ENCODE measurements at regions not wholly inside any gene's neighbourhood (a gene's known extent, or its start where the extent isn't known, plus 50 kb on each side); places are given as distances from the start of the nearest gene placed in this dataset.

DNA sequence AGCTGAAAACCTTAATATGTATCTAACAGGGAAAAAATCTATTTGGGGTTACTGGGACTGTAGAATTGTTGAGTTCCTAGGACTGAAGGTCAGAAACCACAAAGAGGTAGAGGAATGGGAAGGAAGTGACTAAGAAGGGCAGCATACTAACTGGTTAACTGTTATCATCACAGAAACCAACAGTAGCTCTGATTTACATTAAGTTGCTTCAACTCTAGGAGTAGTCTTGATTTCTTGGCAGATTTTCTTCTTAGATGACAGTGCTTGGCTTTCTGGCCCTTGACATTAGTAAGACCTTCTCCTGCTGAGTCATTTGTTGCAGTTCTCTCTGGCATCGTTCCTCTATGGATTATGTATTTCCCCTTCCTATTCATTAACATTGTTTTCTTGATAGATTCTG, 116.1 kb upstream of the RASA1 start:
- H3K27me3 Mint-ChIP-seq = no peaks in the 10 kb centered on the region
- ATAC-seq (replicated peaks in 1 of 4) (no peak), DNase-seq (no peak)
- no peaks in the 10 kb centered on the region for H3K9me3 Mint-ChIP-seq
- Histone ChIP-seq H3K36me3 (ENCODE audit: control insufficient read depth in 2 of 2, extremely low read depth in 1 of 2, insufficient read depth in 1 of 2, low read length in 1 of 2) (no peaks in the 10 kb centered on the region), H3K9me3 (no peaks in the 10 kb centered on the region), H3K27ac (ENCODE audit: low read length) (no peak overlapping the region), H3K4me1 (ENCODE audit: control insufficient read depth in 1 of 2, extremely low read depth in 1 of 2, insufficient read depth in 2 of 2, low read length in 2 of 2) (no peaks in the 10 kb centered on the region), H3K27me3 (replicated peaks in 1 of 2; ENCODE audit: control insufficient read depth in 2 of 2, extremely low read depth in 1 of 2, insufficient read depth in 2 of 2, low read length in 1 of 2) (no peaks in the 10 kb centered on the region), H3K4me3 (ENCODE audit: control insufficient read depth in 1 of 2, extremely low read depth in 1 of 2, low read length in 1 of 2) (no peak overlapping the region)
- ChIA-PET CTCF (no interaction called here), POLR2A (no interaction called here)
- peaks cover 2 to 8% (median 5%) of the 10 kb centered on the region in 3 donors for H3K4me1 Mint-ChIP-seq
- no peak overlapping the region for H3K27ac Mint-ChIP-seq
- no peak overlapping the region for H3K4me3 Mint-ChIP-seq
- H3K36me3 Mint-ChIP-seq = no peaks in the 10 kb centered on the region
- WGBS (ENCODE audit: insufficient coverage) = no CpG with 5 or more reads among the region's 1 CpG

DNA sequence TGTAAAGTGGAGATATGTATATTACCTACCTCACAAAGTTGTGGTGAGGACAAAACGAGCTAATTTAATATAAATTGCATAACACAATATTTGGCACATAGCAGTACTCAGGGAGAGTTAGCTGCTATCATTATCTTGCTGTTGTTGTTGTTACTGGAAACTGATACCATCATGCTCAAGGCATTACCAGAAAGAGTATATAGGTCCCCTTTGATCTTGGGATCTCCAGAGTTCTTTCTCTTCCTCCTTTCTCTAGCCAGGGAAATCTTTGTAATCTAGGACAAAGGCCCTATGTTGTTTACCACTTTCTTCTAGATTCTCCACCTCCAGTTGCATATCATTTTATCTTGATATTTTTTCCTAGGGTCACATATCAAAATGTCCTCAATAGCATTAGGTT, 114.8 kb upstream of the RASA1 start:
- WGBS (ENCODE audit: insufficient coverage) = no CpG with 5 or more reads among the region's 1 CpG
- H3K4me1 ChIP-seq (ENCODE audit: control insufficient read depth in 1 of 2, extremely low read depth in 1 of 2, insufficient read depth in 2 of 2, low read length in 2 of 2) = no peaks in the 10 kb centered on the region
- H3K4me1 Mint-ChIP-seq = peaks cover 2 to 8% (median 5%) of the 10 kb centered on the region in 3 donors
- no peaks in the 10 kb centered on the region for H3K36me3 Mint-ChIP-seq
- no peak overlapping the region for H3K27ac Mint-ChIP-seq
- ATAC-seq (replicated peaks in 1 of 4) (no peak), DNase-seq (no peak)
- H3K36me3 ChIP-seq (ENCODE audit: control insufficient read depth in 2 of 2, extremely low read depth in 1 of 2, insufficient read depth in 1 of 2, low read length in 1 of 2) = no peaks in the 10 kb centered on the region
- POLR2A ChIA-PET = no interaction called here
- no peak overlapping the region for H3K27ac ChIP-seq (ENCODE audit: low read length)
- CTCF ChIA-PET = no interaction called here
- no peaks in the 10 kb centered on the region for H3K9me3 Mint-ChIP-seq
- no peaks in the 10 kb centered on the region for H3K27me3 ChIP-seq (replicated peaks in 1 of 2; ENCODE audit: control insufficient read depth in 2 of 2, extremely low read depth in 1 of 2, insufficient read depth in 2 of 2, low read length in 1 of 2)
- H3K27me3 Mint-ChIP-seq = no peaks in the 10 kb centered on the region
- no peaks in the 10 kb centered on the region for H3K9me3 ChIP-seq
- no peak overlapping the region for H3K4me3 ChIP-seq (ENCODE audit: control insufficient read depth in 1 of 2, extremely low read depth in 1 of 2, low read length in 1 of 2)
- no peak overlapping the region for H3K4me3 Mint-ChIP-seq

DNA sequence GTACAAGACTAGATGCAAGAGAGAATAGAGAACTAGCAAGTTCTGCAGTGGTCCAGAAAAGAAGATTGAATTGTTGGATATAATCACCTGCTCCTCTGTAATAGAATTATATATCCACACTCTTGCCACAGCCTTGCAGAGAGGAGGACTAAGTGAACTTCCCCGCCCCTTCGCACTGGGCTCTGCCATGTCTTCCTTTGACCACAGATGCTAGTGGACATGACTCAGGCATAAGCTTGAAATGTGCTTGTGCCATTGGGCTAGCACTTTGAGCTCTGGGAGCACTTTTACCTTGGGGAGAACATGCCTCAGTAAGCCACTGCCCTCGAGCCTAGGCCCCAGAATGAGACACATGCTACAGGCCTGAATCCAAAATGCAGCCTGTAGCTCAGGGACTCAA, 113.5 kb upstream of the RASA1 start:
- H3K27ac ChIP-seq (ENCODE audit: low read length) = no peak overlapping the region
- DNase-seq (no peak), ATAC-seq (replicated peaks in 1 of 4) (no peak)
- H3K9me3 Mint-ChIP-seq = no peaks in the 10 kb centered on the region
- no peaks in the 10 kb centered on the region for H3K36me3 Mint-ChIP-seq
- H3K27me3 Mint-ChIP-seq = no peaks in the 10 kb centered on the region
- H3K4me3 ChIP-seq (ENCODE audit: control insufficient read depth in 1 of 2, extremely low read depth in 1 of 2, low read length in 1 of 2) = no peak overlapping the region
- H3K27ac Mint-ChIP-seq = no peak overlapping the region
- H3K4me3 Mint-ChIP-seq = no peak overlapping the region
- H3K27me3 ChIP-seq (replicated peaks in 1 of 2; ENCODE audit: control insufficient read depth in 2 of 2, extremely low read depth in 1 of 2, insufficient read depth in 2 of 2, low read length in 1 of 2) = no peaks in the 10 kb centered on the region
- H3K4me1 ChIP-seq (ENCODE audit: control insufficient read depth in 1 of 2, extremely low read depth in 1 of 2, insufficient read depth in 2 of 2, low read length in 2 of 2) = no peaks in the 10 kb centered on the region
- POLR2A ChIA-PET = no interaction called here
- no peaks in the 10 kb centered on the region for H3K36me3 ChIP-seq (ENCODE audit: control insufficient read depth in 2 of 2, extremely low read depth in 1 of 2, insufficient read depth in 1 of 2, low read length in 1 of 2)
- CTCF ChIA-PET = no interaction called here
- WGBS (ENCODE audit: insufficient coverage) = 100% methylated on average over 3 of the region's 3 CpGs
- peaks cover 2 to 8% (median 5%) of the 10 kb centered on the region in 3 donors for H3K4me1 Mint-ChIP-seq
- no peaks in the 10 kb centered on the region for H3K9me3 ChIP-seq

DNA sequence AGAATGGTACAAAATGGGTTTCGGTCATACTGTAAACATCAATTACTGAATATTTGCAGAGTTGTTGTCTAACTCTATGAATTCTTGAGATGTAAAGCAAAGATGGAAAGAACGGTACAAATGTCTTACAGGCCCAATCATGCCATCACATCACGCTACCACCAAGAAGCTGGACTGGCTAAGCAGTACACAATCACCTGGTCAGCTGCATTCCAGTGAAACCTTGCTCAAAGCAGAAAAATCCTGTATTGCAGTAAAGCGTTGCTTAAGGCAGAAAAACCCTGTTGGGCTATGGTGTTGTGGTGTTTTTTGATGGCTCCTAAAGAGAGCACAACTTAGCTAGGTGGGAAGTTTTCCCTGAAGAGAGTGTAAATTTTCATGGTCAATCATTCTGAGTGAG, 112.6 kb upstream of the RASA1 start:
- Histone ChIP-seq H3K4me3 (ENCODE audit: control insufficient read depth in 1 of 2, extremely low read depth in 1 of 2, low read length in 1 of 2) (no peak overlapping the region), H3K9me3 (no peaks in the 10 kb centered on the region), H3K27me3 (replicated peaks in 1 of 2; ENCODE audit: control insufficient read depth in 2 of 2, extremely low read depth in 1 of 2, insufficient read depth in 2 of 2, low read length in 1 of 2) (no peaks in the 10 kb centered on the region), H3K36me3 (ENCODE audit: control insufficient read depth in 2 of 2, extremely low read depth in 1 of 2, insufficient read depth in 1 of 2, low read length in 1 of 2) (no peaks in the 10 kb centered on the region), H3K4me1 (ENCODE audit: control insufficient read depth in 1 of 2, extremely low read depth in 1 of 2, insufficient read depth in 2 of 2, low read length in 2 of 2) (no peaks in the 10 kb centered on the region), H3K27ac (ENCODE audit: low read length) (no peak overlapping the region)
- CTCF ChIA-PET = no interaction called here
- DNase-seq (no peak), ATAC-seq (replicated peaks in 1 of 4) (no peak)
- no peak overlapping the region for H3K27ac Mint-ChIP-seq
- H3K36me3 Mint-ChIP-seq = no peaks in the 10 kb centered on the region
- 100% methylated on average over 1 of the region's 4 CpGs for WGBS (ENCODE audit: insufficient coverage)
- peaks cover 2 to 8% (median 5%) of the 10 kb centered on the region in 3 donors for H3K4me1 Mint-ChIP-seq
- no peaks in the 10 kb centered on the region for H3K9me3 Mint-ChIP-seq
- H3K27me3 Mint-ChIP-seq = no peaks in the 10 kb centered on the region
- POLR2A ChIA-PET = no interaction called here
- no peak overlapping the region for H3K4me3 Mint-ChIP-seq

GRCh38 chr5:87156631-87157030, 111.1 kb upstream of the RASA1 start:
- ATAC-seq (replicated peaks in 1 of 4) (no peak), DNase-seq (no peak)
- no CpG with 5 or more reads among the region's 2 CpGs for WGBS (ENCODE audit: insufficient coverage)
- no peaks in the 10 kb centered on the region for H3K36me3 Mint-ChIP-seq
- ChIA-PET CTCF (interaction anchor here in 1 of 2 donors (0.6 to 0.7 kb wide), 2 partner anchors 75 to 76 kb away, joined by 4 to 8 read pairs; no protein-coding TSS in a partner anchor), POLR2A (no interaction called here)
- H3K4me3 Mint-ChIP-seq = no peak overlapping the region
- Histone ChIP-seq H3K4me3 (ENCODE audit: control insufficient read depth in 1 of 2, extremely low read depth in 1 of 2, low read length in 1 of 2) (no peak overlapping the region), H3K27ac (ENCODE audit: low read length) (no peak overlapping the region), H3K36me3 (ENCODE audit: control insufficient read depth in 2 of 2, extremely low read depth in 1 of 2, insufficient read depth in 1 of 2, low read length in 1 of 2) (no peaks in the 10 kb centered on the region), H3K9me3 (no peaks in the 10 kb centered on the region), H3K27me3 (replicated peaks in 1 of 2; ENCODE audit: control insufficient read depth in 2 of 2, extremely low read depth in 1 of 2, insufficient read depth in 2 of 2, low read length in 1 of 2) (no peaks in the 10 kb centered on the region), H3K4me1 (ENCODE audit: control insufficient read depth in 1 of 2, extremely low read depth in 1 of 2, insufficient read depth in 2 of 2, low read length in 2 of 2) (no peaks in the 10 kb centered on the region)
- no peaks in the 10 kb centered on the region for H3K27me3 Mint-ChIP-seq
- H3K27ac Mint-ChIP-seq = no peak overlapping the region
- peaks cover 2 to 3% (median 2%) of the 10 kb centered on the region in 3 donors for H3K4me1 Mint-ChIP-seq
- H3K9me3 Mint-ChIP-seq = no peaks in the 10 kb centered on the region

GRCh38 chr5:87164409-87164808, 103.3 kb upstream of the RASA1 start:
- H3K27me3 Mint-ChIP-seq = no peaks in the 10 kb centered on the region
- no peaks in the 10 kb centered on the region for H3K27me3 ChIP-seq (replicated peaks in 1 of 2; ENCODE audit: control insufficient read depth in 2 of 2, extremely low read depth in 1 of 2, insufficient read depth in 2 of 2, low read length in 1 of 2)
- H3K9me3 ChIP-seq = no peaks in the 10 kb centered on the region
- H3K4me1 ChIP-seq (ENCODE audit: control insufficient read depth in 1 of 2, extremely low read depth in 1 of 2, insufficient read depth in 2 of 2, low read length in 2 of 2) = peaks cover 0 to 2% of the 10 kb centered on the region in 2 experiments
- no peak overlapping the region for H3K4me3 Mint-ChIP-seq
- DNase-seq (no peak), ATAC-seq (replicated peaks in 1 of 4) (no peak)
- CTCF ChIA-PET = no interaction called here
- H3K27ac Mint-ChIP-seq = no peak overlapping the region
- POLR2A ChIA-PET = interaction anchor here in 1 of 2 donors (0.6 kb wide), 1 partner anchor 53 kb away, joined by 5 read pairs; no protein-coding TSS in a partner anchor
- no peaks in the 10 kb centered on the region for H3K9me3 Mint-ChIP-seq
- peaks cover 0 to 3% (median 3%) of the 10 kb centered on the region in 3 donors for H3K4me1 Mint-ChIP-seq
- no CpG with 5 or more reads among the region's 2 CpGs for WGBS (ENCODE audit: insufficient coverage)
- H3K36me3 Mint-ChIP-seq = no peaks in the 10 kb centered on the region
- H3K36me3 ChIP-seq (ENCODE audit: control insufficient read depth in 2 of 2, extremely low read depth in 1 of 2, insufficient read depth in 1 of 2, low read length in 1 of 2) = no peaks in the 10 kb centered on the region
- no peak overlapping the region for H3K27ac ChIP-seq (ENCODE audit: low read length)
- H3K4me3 ChIP-seq (ENCODE audit: control insufficient read depth in 1 of 2, extremely low read depth in 1 of 2, low read length in 1 of 2) = no peak overlapping the region
